ENCODE measurements at regions not wholly inside any gene's neighbourhood (a gene's known extent, or its start where the extent isn't known, plus 50 kb on each side); places are given as distances from the start of the nearest gene placed in this dataset.

GRCh38 chr13:44031555-44031954 is 151.9 kb downstream of the LACC1 start:
- Histone ChIP-seq H3K36me3 (ENCODE audit: control insufficient read depth, insufficient read depth, low read length) (no peaks in the 10 kb centered on the region), H3K27me3 (replicated peaks; ENCODE audit: control insufficient read depth, insufficient read depth, low read length) (no peaks in the 10 kb centered on the region; the same call in 1 of the 2 replicates), H3K4me3 (replicated peaks; ENCODE audit: low read depth, low read length) (no peak overlapping the region)
- no peak for TF ChIP-seq CTCF (IDR thresholded peaks at IDR 0.05; ENCODE audit: insufficient read depth, low read length, poor library complexity, severe bottlenecking)
- DNase-seq (ENCODE audit: extremely low read depth, insufficient read length): no peak

DNA sequence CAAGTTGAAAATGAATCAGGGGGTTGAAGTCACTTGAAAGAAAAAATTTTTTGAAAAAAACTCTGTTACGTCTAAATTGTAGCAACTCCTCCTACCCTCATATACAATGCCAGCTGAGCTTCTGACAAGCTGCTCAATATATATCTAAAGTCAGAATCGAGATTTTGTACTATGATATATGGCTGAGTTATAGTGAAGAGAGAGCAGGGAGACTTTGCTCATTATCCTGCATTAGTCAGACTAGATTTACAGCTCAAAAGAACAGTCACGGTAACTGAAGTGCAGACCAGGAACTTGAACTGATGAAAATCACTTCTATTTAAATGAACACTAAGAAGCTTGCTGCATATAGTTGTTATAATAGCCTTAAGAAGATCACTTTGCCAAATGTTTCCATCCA is 153.1 kb downstream of the LACC1 start:
- TF ChIP-seq CTCF (IDR thresholded peaks at IDR 0.05; ENCODE audit: insufficient read depth, low read length, poor library complexity, severe bottlenecking): no peak
- Histone ChIP-seq H3K36me3 (ENCODE audit: control insufficient read depth, insufficient read depth, low read length) (no peaks in the 10 kb centered on the region), H3K4me3 (replicated peaks; ENCODE audit: low read depth, low read length) (no peak overlapping the region), H3K27me3 (replicated peaks; ENCODE audit: control insufficient read depth, insufficient read depth, low read length) (no peaks in the 10 kb centered on the region)
- no peak for DNase-seq (ENCODE audit: extremely low read depth, insufficient read length)

DNA sequence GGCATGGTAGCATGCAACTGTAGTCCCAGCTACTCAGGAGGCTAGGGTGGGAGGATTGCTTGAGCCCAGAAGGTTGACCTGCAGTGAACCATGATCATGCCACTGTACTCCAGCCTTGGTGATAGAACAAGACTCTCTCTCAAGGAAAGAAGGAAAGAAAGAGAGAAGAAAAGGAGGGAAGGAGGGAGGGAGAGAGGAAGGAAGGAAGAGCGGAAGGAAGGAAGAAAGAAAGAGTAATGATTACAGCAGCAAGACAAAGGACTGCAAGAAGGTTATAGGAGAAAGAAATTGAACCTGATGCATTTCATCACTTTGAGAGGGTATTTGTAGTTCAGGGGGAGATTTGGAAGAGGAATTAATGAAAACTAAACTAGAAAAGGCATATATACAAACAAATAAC is 155.7 kb downstream of the LACC1 start:
- DNase-seq (ENCODE audit: extremely low read depth, insufficient read length): no peak
- no peak for TF ChIP-seq CTCF (IDR thresholded peaks at IDR 0.05; ENCODE audit: insufficient read depth, low read length, poor library complexity, severe bottlenecking)
- no peak overlapping the region for H3K4me3 ChIP-seq (replicated peaks; ENCODE audit: low read depth, low read length)
- no peaks in the 10 kb centered on the region for H3K36me3 ChIP-seq (ENCODE audit: control insufficient read depth, insufficient read depth, low read length)
- H3K27me3 ChIP-seq (replicated peaks; ENCODE audit: control insufficient read depth, insufficient read depth, low read length): no peaks in the 10 kb centered on the region

DNA sequence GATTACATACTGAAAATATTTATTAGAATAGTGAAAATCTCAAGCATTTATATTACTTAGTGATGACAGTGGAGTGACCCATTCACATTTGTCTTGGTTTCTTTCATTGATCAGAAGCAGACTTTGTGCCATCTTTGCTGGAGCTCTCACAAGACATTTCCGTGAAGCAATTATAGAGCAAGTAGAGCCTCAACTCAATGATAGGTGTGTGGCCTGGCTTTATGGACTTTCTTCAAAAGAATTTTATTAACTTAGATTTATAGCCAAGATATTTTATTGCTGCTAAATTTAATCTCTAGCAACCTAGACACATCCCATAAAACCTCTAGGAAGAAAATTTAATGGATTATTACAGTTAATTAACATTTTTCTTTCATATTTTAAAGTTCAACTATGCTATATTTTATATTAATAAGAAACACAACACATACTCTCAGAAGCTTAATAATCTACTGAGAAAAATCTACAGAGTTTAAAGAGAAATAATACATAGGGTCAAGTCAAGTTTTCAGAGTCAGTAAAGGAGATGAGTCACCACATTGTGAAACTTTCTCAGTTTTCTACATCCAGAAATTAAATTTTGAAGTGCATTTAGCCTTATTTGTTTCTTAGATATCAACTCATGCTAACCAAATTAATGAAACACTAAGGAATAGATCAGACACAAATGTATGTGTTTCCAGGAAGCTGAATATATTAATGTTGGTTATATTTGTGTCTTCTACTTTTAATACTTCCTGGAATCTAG is 160.5 kb downstream of the LACC1 start:
- DNase-seq (ENCODE audit: extremely low read depth, insufficient read length): no peak
- no peak for TF ChIP-seq CTCF (IDR thresholded peaks at IDR 0.05; ENCODE audit: insufficient read depth, low read length, poor library complexity, severe bottlenecking)
- Histone ChIP-seq H3K4me3 (replicated peaks; ENCODE audit: low read depth, low read length) (no peak overlapping the region), H3K27me3 (replicated peaks; ENCODE audit: control insufficient read depth, insufficient read depth, low read length) (no peaks in the 10 kb centered on the region; the same call in 1 of the 2 replicates), H3K36me3 (ENCODE audit: control insufficient read depth, insufficient read depth, low read length) (no peaks in the 10 kb centered on the region)

DNA sequence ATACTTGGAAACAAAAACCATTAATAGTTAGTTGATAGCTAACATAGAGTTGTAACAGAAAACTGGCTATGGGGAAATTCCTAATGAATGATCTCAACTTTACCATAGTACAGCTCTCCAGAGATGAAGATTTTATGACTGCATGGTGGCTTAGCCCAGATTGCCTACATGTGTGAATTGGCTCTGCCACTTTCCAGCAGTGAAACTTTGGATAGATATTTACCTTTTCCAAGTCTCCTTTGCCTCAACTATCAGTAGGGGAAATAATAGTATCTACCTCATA is 161.1 kb downstream of the LACC1 start:
- TF ChIP-seq CTCF (IDR thresholded peaks at IDR 0.05; ENCODE audit: insufficient read depth, low read length, poor library complexity, severe bottlenecking): no peak
- Histone ChIP-seq H3K36me3 (ENCODE audit: control insufficient read depth, insufficient read depth, low read length) (no peaks in the 10 kb centered on the region), H3K27me3 (replicated peaks; ENCODE audit: control insufficient read depth, insufficient read depth, low read length) (no peaks in the 10 kb centered on the region; the same call in 1 of the 2 replicates), H3K4me3 (replicated peaks; ENCODE audit: low read depth, low read length) (no peak overlapping the region)
- no peak for DNase-seq (ENCODE audit: extremely low read depth, insufficient read length)

All from GM06990 (cell line).